ENCODE measurements at regions not wholly inside any gene's neighbourhood (a gene's known extent, or its start where the extent isn't known, plus 50 kb on each side); places are given as distances from the start of the nearest gene placed in this dataset.

GRCh38 chr14:58738876-58739275 lies 101.1 kb downstream of the DACT1 start:
- no peaks in the 10 kb centered on the region for H3K36me3 Mint-ChIP-seq (ENCODE audit: unreplicated experiment)
- H3K27ac Mint-ChIP-seq (ENCODE audit: unreplicated experiment) = no peak overlapping the region
- no peak for DNase-seq (ENCODE audit: extremely low spot score, unreplicated experiment)

GRCh38 chr14:58739674-58740073 lies 101.9 kb downstream of the DACT1 start:
- no peak for DNase-seq (ENCODE audit: extremely low spot score, unreplicated experiment)
- Mint-ChIP-seq H3K4me3 (ENCODE audit: unreplicated experiment) (no peak overlapping the region), H3K27ac (ENCODE audit: unreplicated experiment) (no peak overlapping the region), H3K36me3 (ENCODE audit: unreplicated experiment) (no peaks in the 10 kb centered on the region), H3K9me3 (ENCODE audit: unreplicated experiment) (no peaks in the 10 kb centered on the region), H3K27me3 (ENCODE audit: unreplicated experiment) (no peaks in the 10 kb centered on the region), H3K4me1 (ENCODE audit: unreplicated experiment) (peaks cover 39% of the 10 kb centered on the region)
- no peak for TF ChIP-seq CTCF (IDR thresholded peaks at IDR 0.05)

More at GRCh38 chr14:58738876-58739275, 101.1 kb downstream of the DACT1 start:
- H3K4me1 Mint-ChIP-seq (ENCODE audit: unreplicated experiment) = peaks cover 36% of the 10 kb centered on the region
- no peak for TF ChIP-seq CTCF (IDR thresholded peaks at IDR 0.05)
- no peaks in the 10 kb centered on the region for H3K9me3 Mint-ChIP-seq (ENCODE audit: unreplicated experiment)
- no peak overlapping the region for H3K4me3 Mint-ChIP-seq (ENCODE audit: unreplicated experiment)
- no peaks in the 10 kb centered on the region for H3K27me3 Mint-ChIP-seq (ENCODE audit: unreplicated experiment)

GRCh38 chr14:58740379-58740935 lies 102.7 kb downstream of the DACT1 start:
- Mint-ChIP-seq H3K9me3 (ENCODE audit: unreplicated experiment) (no peaks in the 10 kb centered on the region), H3K4me3 (ENCODE audit: unreplicated experiment) (no peak overlapping the region), H3K4me1 (ENCODE audit: unreplicated experiment) (peaks cover 45% of the 10 kb centered on the region), H3K27ac (ENCODE audit: unreplicated experiment) (peak overlapping the region; percentile 17), H3K27me3 (ENCODE audit: unreplicated experiment) (no peaks in the 10 kb centered on the region), H3K36me3 (ENCODE audit: unreplicated experiment) (no peaks in the 10 kb centered on the region)
- no peak for TF ChIP-seq CTCF (IDR thresholded peaks at IDR 0.05)
- DNase-seq (ENCODE audit: extremely low spot score, unreplicated experiment) = no peak

GRCh38 chr14:58744801-58745394 lies 107.1 kb downstream of the DACT1 start:
- Mint-ChIP-seq H3K27ac (ENCODE audit: unreplicated experiment) (no peak overlapping the region), H3K36me3 (ENCODE audit: unreplicated experiment) (no peaks in the 10 kb centered on the region), H3K27me3 (ENCODE audit: unreplicated experiment) (no peaks in the 10 kb centered on the region), H3K9me3 (ENCODE audit: unreplicated experiment) (no peaks in the 10 kb centered on the region), H3K4me1 (ENCODE audit: unreplicated experiment) (peaks cover 32% of the 10 kb centered on the region), H3K4me3 (ENCODE audit: unreplicated experiment) (no peak overlapping the region)
- no peak for TF ChIP-seq CTCF (IDR thresholded peaks at IDR 0.05)
- no peak for DNase-seq (ENCODE audit: extremely low spot score, unreplicated experiment)

- Mint-ChIP-seq H3K27ac (ENCODE audit: unreplicated experiment) (no peak overlapping the region), H3K4me1 (ENCODE audit: unreplicated experiment) (peaks cover 25% of the 10 kb centered on the region), H3K36me3 (ENCODE audit: unreplicated experiment) (no peaks in the 10 kb centered on the region), H3K4me3 (ENCODE audit: unreplicated experiment) (no peak overlapping the region), H3K27me3 (ENCODE audit: unreplicated experiment) (no peaks in the 10 kb centered on the region), H3K9me3 (ENCODE audit: unreplicated experiment) (no peaks in the 10 kb centered on the region)
- no peak for DNase-seq (ENCODE audit: extremely low spot score, unreplicated experiment)
- TF ChIP-seq CTCF (IDR thresholded peaks at IDR 0.05) = no peak
These were observed 108.5 kb downstream of the DACT1 start for GRCh38 chr14:58746261-58746660.

Data from osteocyte (in vitro differentiated cells).